Adrenal gland (tissue), 9 donors: ENCODE measurements at regions not wholly inside any gene's neighbourhood (a gene's known extent, or its start where the extent isn't known, plus 50 kb on each side); places are given as distances from the start of the nearest gene placed in this dataset.
A peak's percentile ranks its signal among the peaks of the same experiment; 100 is the strongest.

Experiments
- DNase-seq, 7 donors: peaks; one replicate each; pipeline ENCODE4 v3.0.0-alpha.2; 2019 to 2020
- H3K27ac ChIP-seq, 5 donors: fragments of 200-600 bp; sonication (generic) in 4 of 5; 1 replicate in 3 of 5; 2 replicates in 2 of 5; pipeline versions ENCODE4 v1.5.1 to v1.8.0; 2016 to 2020; ENCODE audit warnings: mild to moderate bottlenecking in 1 of 5
- H3K27me3 ChIP-seq: fragments of 200-600 bp; 2 replicates; pipeline ENCODE4 v1.8.0; 2021
- H3K36me3 ChIP-seq, 2 donors: fragments of 200-600 bp; replicated peaks in 1 of 2; 1 replicate in 1 of 2; 2 replicates in 1 of 2; pipeline versions ENCODE4 v1.5.1 to v1.8.0; 2018 to 2022
- H3K4me1 ChIP-seq, 2 donors: fragments of 200-600 bp; replicated peaks in 1 of 2; 1 replicate in 1 of 2; 2 replicates in 1 of 2; pipeline versions ENCODE4 v1.5.1 to v1.8.0; 2018 to 2021
- H3K4me3 ChIP-seq, 4 donors: fragments of 200-600 bp; sonication (generic) in 3 of 4; one replicate each; pipeline ENCODE4 v1.5.1; 2016 to 2018
- H3K9me3 ChIP-seq, 3 donors: fragments of 200-600 bp; sonication (generic) in 1 of 3; replicated peaks in 1 of 3; 1 replicate in 2 of 3; 2 replicates in 1 of 3; pipeline versions ENCODE4 v1.5.1 to v1.8.0; 2016 to 2021
- CTCF ChIP-seq, 6 experiments: fragments of 450-650 bp in 4 of 6; fragments of 200-600 bp in 2 of 6; sonication (generic) in 1 of 6; IDR thresholded peaks; 1 replicate in 5 of 6; 2 replicates in 1 of 6; pipeline versions ENCODE4 v1.5.1 to v1.8.0; 2016 to 2021; ENCODE audit warnings: antibody characterized with exemption in 6 of 6, mild to moderate bottlenecking in 2 of 6, moderate library complexity in 1 of 6
- POLR2A ChIP-seq, 2 donors: fragments of 450-650 bp; IDR thresholded peaks; one replicate each; pipeline ENCODE4 v1.6.1; 2017; ENCODE audit warnings: antibody characterized with exemption in 2 of 2, mild to moderate bottlenecking in 2 of 2, moderate library complexity in 1 of 2
- WGBS, 4 donors: extraction: QIAGEN DNeasy Blood & Tissue Kit in 2 of 4; methylation state at CpG; one replicate each; pipeline versions ENCODE4 v1.1.5 to v1.1.7; 2013 to 2017; 5-methylcytosine and 5-hydroxymethylcytosine counted together
- intact Hi-C, 2 donors: fragments of 100-400 bp; cut with DNase I; formaldehyde crosslinking; loops; one replicate each; pipeline versions ENCODE4 v1.14.1 to v1.15.0; 2022 to 2023
- donor health status: healthy with polysubstance abuse.
- donor health status: Bipolar disorder and iron deficiency.
- donor health status: DM: yes; HTN: yes; CAD: no.
- donor health status: DM: no; HTN: no; CAD: no.
- donor health status: DM: no; HTN: no; CAD: no.

- TF ChIP-seq CTCF (IDR thresholded peaks at IDR 0.05) (no peak), POLR2A (IDR thresholded peaks at IDR 0.05) (no peak)
- Histone ChIP-seq H3K27me3 (no peaks in the 10 kb centered on the region), H3K36me3 (no peaks in the 10 kb centered on the region), H3K27ac (no peak overlapping the region), H3K4me1 (no peaks in the 10 kb centered on the region), H3K4me3 (no peak overlapping the region), H3K9me3 (no peaks in the 10 kb centered on the region)
- 72 to 90% (median 86%) methylated on average over 1 of the region's 1 CpG for WGBS, 4 donors
- no peak for DNase-seq
- intact Hi-C loops = no loop called here
Observed at GRCh38 chr4:65880594-65880993, 210.3 kb upstream of the EPHA5 start.

- TF ChIP-seq POLR2A (IDR thresholded peaks at IDR 0.05) = no peak
- TF ChIP-seq CTCF (IDR thresholded peaks at IDR 0.05) = no peak
- Histone ChIP-seq H3K27me3 (no peaks in the 10 kb centered on the region), H3K27ac (no peak overlapping the region), H3K4me3 (no peak overlapping the region), H3K9me3 (no peaks in the 10 kb centered on the region), H3K36me3 (no peaks in the 10 kb centered on the region), H3K4me1 (no peaks in the 10 kb centered on the region)
- WGBS, 4 donors = 73 to 82% (median 78%) methylated on average over 4 of the region's 4 CpGs
- DNase-seq = no peak
- intact Hi-C loops = no loop called here
Observed at GRCh38 chr4:65868096-65868824, 198.0 kb upstream of the EPHA5 start.

GRCh38 chr4:65865489-65865888, 195.2 kb upstream of the EPHA5 start:
- H3K27me3 ChIP-seq = no peaks in the 10 kb centered on the region
- WGBS, 4 donors = 45 to 61% (median 48%) methylated on average over 4 of the region's 4 CpGs
- intact Hi-C loops = no loop called here
- no peak overlapping the region for H3K4me3 ChIP-seq
- peak in 1 of 7 donors; percentile 1 for DNase-seq
- peak in 2 of 6 experiments; percentile 7 to 15 for TF ChIP-seq CTCF (IDR thresholded peaks at IDR 0.05)
- no peak for TF ChIP-seq POLR2A (IDR thresholded peaks at IDR 0.05)
- no peaks in the 10 kb centered on the region for H3K4me1 ChIP-seq
- H3K9me3 ChIP-seq = no peaks in the 10 kb centered on the region
- H3K36me3 ChIP-seq = no peaks in the 10 kb centered on the region
- no peak overlapping the region for H3K27ac ChIP-seq

- Histone ChIP-seq H3K4me1 (no peaks in the 10 kb centered on the region), H3K9me3 (no peaks in the 10 kb centered on the region), H3K27me3 (no peaks in the 10 kb centered on the region), H3K27ac (no peak overlapping the region), H3K36me3 (no peaks in the 10 kb centered on the region), H3K4me3 (no peak overlapping the region)
- TF ChIP-seq POLR2A (IDR thresholded peaks at IDR 0.05) (no peak), CTCF (IDR thresholded peaks at IDR 0.05) (no peak)
- WGBS, 4 donors = 78 to 86% (median 81%) methylated on average over 2 of the region's 2 CpGs
- DNase-seq = no peak
- intact Hi-C loops = no loop called here
Observed at GRCh38 chr4:65861993-65862392, 191.7 kb upstream of the EPHA5 start.
